Astrocyte (in vitro differentiated cells and primary cell): ENCODE measurements at regions not wholly inside any gene's neighbourhood (a gene's known extent, or its start where the extent isn't known, plus 50 kb on each side); places are given as distances from the start of the nearest gene placed in this dataset.

Source experiments
- DNase-seq: peaks from one replicate; pipeline ENCODE4 v3.0.0-alpha.2; 2010; ENCODE audit warnings: low read depth
- FAIRE-seq: peaks from 2 replicates; lab custom pipeline; 2011; peaks lifted over from hg19 to GRCh38; lab: Jason Lieb, UNC
- H2AFZ ChIP-seq: 2 replicates; pipeline ENCODE4 v1.6.0; 2012; ENCODE audit warnings: low read depth, low read length, inconsistent platforms
- H3K27ac ChIP-seq: 2 replicates; pipeline ENCODE4 v1.5.1; 2011; ENCODE audit warnings: low read depth, low read length, inconsistent platforms
- H3K27me3 ChIP-seq: 2 replicates; pipeline ENCODE4 v1.6.0; 2011; ENCODE audit warnings: low read length, inconsistent platforms; ENCODE audit not compliant: insufficient read depth
- H3K36me3 ChIP-seq: 2 replicates; pipeline ENCODE4 v1.5.1; 2011; ENCODE audit warnings: low read length, inconsistent platforms; ENCODE audit not compliant: insufficient read depth
- H3K4me1 ChIP-seq: 2 replicates; pipeline ENCODE4 v1.5.1; 2011; ENCODE audit warnings: low read length, inconsistent platforms; ENCODE audit not compliant: insufficient read depth
- H3K4me2 ChIP-seq: 2 replicates; pipeline ENCODE4 v1.6.0; 2012; ENCODE audit warnings: low read length, inconsistent platforms
- H3K4me3 ChIP-seq: 2 replicates; pipeline ENCODE4 v1.5.1; 2011; ENCODE audit warnings: low read depth, mild to moderate bottlenecking, low read length, inconsistent platforms; ENCODE audit not compliant: insufficient read depth
- H3K79me2 ChIP-seq: 2 replicates; pipeline ENCODE4 v1.6.0; 2012; ENCODE audit warnings: mild to moderate bottlenecking, low read length, inconsistent platforms; ENCODE audit not compliant: insufficient read depth
- H3K9ac ChIP-seq: 2 replicates; pipeline ENCODE4 v1.6.0; 2012; ENCODE audit warnings: mild to moderate bottlenecking, low read length, inconsistent platforms
- H3K9me3 ChIP-seq: 2 replicates; pipeline ENCODE4 v1.5.1; 2012; ENCODE audit warnings: low read depth, mild to moderate bottlenecking, low read length, inconsistent platforms; ENCODE audit not compliant: insufficient read depth
- H4K20me1 ChIP-seq: 2 replicates; pipeline ENCODE4 v1.6.0; 2012; ENCODE audit warnings: low read length, inconsistent platforms; ENCODE audit not compliant: insufficient read depth
- H3K27ac Mint-ChIP-seq: one replicate; pipeline ENCODE4 v1.8.0; 2021; ENCODE audit warnings: mild to moderate bottlenecking, mixed read lengths; ENCODE audit not compliant: unreplicated experiment
- H3K27me3 Mint-ChIP-seq: one replicate; pipeline ENCODE4 v1.8.0; 2021; ENCODE audit warnings: low read depth, mixed read lengths; ENCODE audit not compliant: unreplicated experiment
- H3K36me3 Mint-ChIP-seq: one replicate; pipeline ENCODE4 v1.8.0; 2021; ENCODE audit warnings: low read depth, mixed read lengths; ENCODE audit not compliant: unreplicated experiment
- H3K4me1 Mint-ChIP-seq: one replicate; pipeline ENCODE4 v1.8.0; 2021; ENCODE audit warnings: low read depth, mixed read lengths; ENCODE audit not compliant: unreplicated experiment
- H3K4me3 Mint-ChIP-seq: one replicate; pipeline ENCODE4 v1.8.0; 2021; ENCODE audit warnings: mild to moderate bottlenecking, moderate library complexity, mixed read lengths; ENCODE audit not compliant: unreplicated experiment
- H3K9me3 Mint-ChIP-seq: one replicate; pipeline ENCODE4 v1.8.0; 2021; ENCODE audit warnings: mild to moderate bottlenecking, mixed read lengths; ENCODE audit not compliant: unreplicated experiment
- CTCF ChIP-seq: IDR thresholded peaks from 2 replicates; pipeline ENCODE4 v1.5.1; 2011; ENCODE audit warnings: low read depth, mild to moderate bottlenecking, inconsistent platforms, low read length, moderate library complexity; ENCODE audit not compliant: insufficient read depth
- EZH2 ChIP-seq: IDR thresholded peaks from 2 replicates; pipeline ENCODE4 v1.6.1; 2012; ENCODE audit warnings: mild to moderate bottlenecking, low read length, inconsistent platforms; ENCODE audit not compliant: insufficient read depth

GRCh38 chr20:54364919-54365318 is 110.5 kb upstream of the DOK5 start:
- H3K4me3 ChIP-seq = no peak overlapping the region
- FAIRE-seq = no peak
- no peaks in the 10 kb centered on the region for H3K27me3 Mint-ChIP-seq

GRCh38 chr20:54366669-54367344 is 108.6 kb upstream of the DOK5 start:
- no peaks in the 10 kb centered on the region for H3K9me3 Mint-ChIP-seq
- TF ChIP-seq EZH2 = no peak
- no peak for TF ChIP-seq CTCF
- H3K9me3 ChIP-seq = no peaks in the 10 kb centered on the region
- no peaks in the 10 kb centered on the region for H3K4me1 Mint-ChIP-seq
- H3K4me3 Mint-ChIP-seq = no peak overlapping the region
- H3K27me3 ChIP-seq = no peaks in the 10 kb centered on the region
- H4K20me1 ChIP-seq = no peaks in the 10 kb centered on the region
- peak; percentile 7 for DNase-seq
- H2AFZ ChIP-seq = no peak overlapping the region
- FAIRE-seq = peak; percentile 43
- H3K27me3 Mint-ChIP-seq = no peaks in the 10 kb centered on the region
- no peaks in the 10 kb centered on the region for H3K79me2 ChIP-seq
- no peaks in the 10 kb centered on the region for H3K36me3 ChIP-seq
- H3K36me3 Mint-ChIP-seq = no peaks in the 10 kb centered on the region
- H3K27ac ChIP-seq = no peak overlapping the region
- no peaks in the 10 kb centered on the region for H3K4me1 ChIP-seq
- H3K4me2 ChIP-seq = no peak overlapping the region
- H3K9ac ChIP-seq = no peak overlapping the region
- no peak overlapping the region for H3K4me3 ChIP-seq
- H3K27ac Mint-ChIP-seq = no peak overlapping the region

More at GRCh38 chr20:54364919-54365318, 110.5 kb upstream of the DOK5 start:
- Histone ChIP-seq H3K9me3 (no peaks in the 10 kb centered on the region), H3K27me3 (no peaks in the 10 kb centered on the region), H3K9ac (no peak overlapping the region), H3K36me3 (no peaks in the 10 kb centered on the region), H3K79me2 (no peaks in the 10 kb centered on the region), H4K20me1 (no peaks in the 10 kb centered on the region), H3K4me1 (no peaks in the 10 kb centered on the region), H2AFZ (no peak overlapping the region), H3K27ac (no peak overlapping the region), H3K4me2 (no peak overlapping the region)
- Mint-ChIP-seq H3K4me1 (no peaks in the 10 kb centered on the region), H3K27ac (no peak overlapping the region), H3K4me3 (no peak overlapping the region), H3K36me3 (no peaks in the 10 kb centered on the region), H3K9me3 (no peaks in the 10 kb centered on the region)
- TF ChIP-seq CTCF (no peak), EZH2 (no peak)
- no peak for DNase-seq

GRCh38 chr20:54368570-54368969 is 106.8 kb upstream of the DOK5 start:
- Histone ChIP-seq H3K79me2 (no peaks in the 10 kb centered on the region), H3K9ac (no peak overlapping the region), H3K4me2 (no peak overlapping the region), H3K27me3 (no peaks in the 10 kb centered on the region), H3K9me3 (no peaks in the 10 kb centered on the region), H3K36me3 (no peaks in the 10 kb centered on the region), H2AFZ (no peak overlapping the region), H4K20me1 (no peaks in the 10 kb centered on the region), H3K4me3 (no peak overlapping the region), H3K27ac (no peak overlapping the region), H3K4me1 (no peaks in the 10 kb centered on the region)
- TF ChIP-seq EZH2 = no peak
- TF ChIP-seq CTCF = no peak
- Mint-ChIP-seq H3K9me3 (no peaks in the 10 kb centered on the region), H3K36me3 (no peaks in the 10 kb centered on the region), H3K27me3 (no peaks in the 10 kb centered on the region), H3K27ac (no peak overlapping the region), H3K4me1 (no peaks in the 10 kb centered on the region), H3K4me3 (no peak overlapping the region)
- FAIRE-seq = no peak
- DNase-seq = no peak
